OCI-LY1 (cell line): ENCODE measurements at regions not wholly inside any gene's neighbourhood (a gene's known extent, or its start where the extent isn't known, plus 50 kb on each side); places are given as distances from the start of the nearest gene placed in this dataset.

ENCODE experiments used
- H2AFZ ChIP-seq: fragments of 200-600 bp; sonication (generic), shearing (Covaris generic); 2 replicates; pipeline ENCODE4 v1.6.0; 2014; ENCODE audit warnings: antibody characterized with exemption, mild to moderate bottlenecking, low read length
- H3F3A ChIP-seq: fragments of 200-600 bp; sonication (generic), shearing (Covaris generic); 2 replicates; pipeline ENCODE4 v1.6.0; 2014; ENCODE audit warnings: mild to moderate bottlenecking, antibody characterized with exemption, low read length, moderate library complexity; ENCODE audit not compliant: insufficient read depth
- H3K27ac ChIP-seq: fragments of 200-600 bp; sonication (generic); 2 replicates; pipeline ENCODE4 v1.5.1; 2014; ENCODE audit warnings: low read length, mixed run types, mild to moderate bottlenecking, low read depth; ENCODE audit not compliant: poor library complexity, severe bottlenecking
- H3K27me3 ChIP-seq: fragments of 200-600 bp; sonication (generic); 2 replicates; pipeline ENCODE4 v1.6.0; 2014; ENCODE audit warnings: antibody characterized with exemption, mild to moderate bottlenecking, low read length, moderate library complexity; ENCODE audit not compliant: insufficient read depth
- H3K36me3 ChIP-seq: fragments of 200-600 bp; sonication (generic); 2 replicates; pipeline ENCODE4 v1.6.1; 2014; ENCODE audit warnings: mild to moderate bottlenecking, antibody characterized with exemption, low read length, moderate library complexity, mixed read lengths; ENCODE audit not compliant: insufficient read depth
- H3K4me1 ChIP-seq: fragments of 200-600 bp; sonication (generic); 2 replicates; pipeline ENCODE4 v1.5.1; 2014; ENCODE audit warnings: mild to moderate bottlenecking, low read length, moderate library complexity; ENCODE audit not compliant: insufficient read depth, severe bottlenecking
- H3K4me2 ChIP-seq: fragments of 200-600 bp; sonication (generic), shearing (Covaris generic); 2 replicates; pipeline ENCODE4 v1.6.1; 2014; ENCODE audit warnings: low read length
- H3K4me3 ChIP-seq: fragments of 200-600 bp; sonication (generic); 2 replicates; pipeline ENCODE4 v1.5.1; 2014; ENCODE audit warnings: low read length, low read depth, mild to moderate bottlenecking, mixed read lengths; ENCODE audit not compliant: poor library complexity, severe bottlenecking
- H3K79me2 ChIP-seq: fragments of 200-600 bp; shearing (Covaris generic); 2 replicates; pipeline ENCODE4 v1.6.1; 2016; ENCODE audit warnings: mixed run types, low read length, mixed read lengths; ENCODE audit not compliant: insufficient read depth
- H3K9ac ChIP-seq: fragments of 200-600 bp; sonication (generic), shearing (Covaris generic); 2 replicates; pipeline ENCODE4 v1.6.1; 2014; ENCODE audit warnings: mild to moderate bottlenecking, low read length, mixed read lengths
- H3K9me2 ChIP-seq: fragments of 200-600 bp; sonication (generic), shearing (Covaris generic); 2 replicates; pipeline ENCODE4 v1.6.1; 2014; ENCODE audit warnings: low read depth, mild to moderate bottlenecking, low read length, mixed read lengths
- H3K9me3 ChIP-seq: fragments of 200-600 bp; shearing (Covaris generic); 2 replicates; pipeline ENCODE4 v1.6.1; 2014; ENCODE audit warnings: low read length, mixed read lengths
- H4K20me1 ChIP-seq: fragments of 200-600 bp; sonication (generic), shearing (Covaris generic); 2 replicates; pipeline ENCODE4 v1.6.0; 2016; ENCODE audit warnings: mild to moderate bottlenecking, low read length; ENCODE audit not compliant: insufficient read depth
- CTCF ChIP-seq: fragments of 200-600 bp; sonication (generic), shearing (Covaris generic); IDR thresholded peaks from 2 replicates; pipeline ENCODE4 v1.5.1; 2017; ENCODE audit warnings: mild to moderate bottlenecking, antibody characterized with exemption, low read length, moderate library complexity, mixed read lengths
- EZH2 ChIP-seq: fragments of 200-600 bp; sonication (generic), shearing (Covaris generic); IDR thresholded peaks from 2 replicates; pipeline ENCODE4 v1.8.0; 2017; ENCODE audit warnings: borderline replicate concordance, mixed run types, mild to moderate bottlenecking, antibody characterized with exemption, low read length, moderate library complexity, mixed read lengths

- H3K4me2 ChIP-seq, result peak overlapping the region; percentile 50
Observed at GRCh38 chr2:12127638-12128037, 381.2 kb downstream of the LPIN1 start.

GRCh38 chr2:12131975-12132374 is 385.5 kb downstream of the LPIN1 start:
- no peaks in the 10 kb centered on the region for H4K20me1 ChIP-seq
- peak overlapping the region; percentile 51 for H3K27ac ChIP-seq
- H3K9me2 ChIP-seq, result no peaks in the 10 kb centered on the region
- H3K9me3 ChIP-seq, result no peaks in the 10 kb centered on the region
- H3K4me1 ChIP-seq, result peaks cover 50% of the 10 kb centered on the region
- no peaks in the 10 kb centered on the region for H3K27me3 ChIP-seq
- no peaks in the 10 kb centered on the region for H3K36me3 ChIP-seq
- no peaks in the 10 kb centered on the region for H3F3A ChIP-seq
- no peak overlapping the region for H3K4me3 ChIP-seq
- no peaks in the 10 kb centered on the region for H3K79me2 ChIP-seq
- no peak overlapping the region for H3K4me2 ChIP-seq
- TF ChIP-seq EZH2 (no peak), CTCF (no peak)
- no peak overlapping the region for H2AFZ ChIP-seq
- H3K9ac ChIP-seq, result no peak overlapping the region

More at GRCh38 chr2:12127638-12128037, 381.2 kb downstream of the LPIN1 start:
- no peaks in the 10 kb centered on the region for H3F3A ChIP-seq
- H4K20me1 ChIP-seq, result no peaks in the 10 kb centered on the region
- peak overlapping the region; percentile 30 for H3K4me3 ChIP-seq
- peak overlapping the region; percentile 93 for H3K27ac ChIP-seq
- H3K9me3 ChIP-seq, result no peaks in the 10 kb centered on the region
- H3K9ac ChIP-seq, result peak overlapping the region; percentile 56
- no peaks in the 10 kb centered on the region for H3K36me3 ChIP-seq
- H3K9me2 ChIP-seq, result no peaks in the 10 kb centered on the region
- no peaks in the 10 kb centered on the region for H3K27me3 ChIP-seq
- H2AFZ ChIP-seq, result no peak overlapping the region
- H3K79me2 ChIP-seq, result no peaks in the 10 kb centered on the region
- H3K4me1 ChIP-seq, result peaks cover 71% of the 10 kb centered on the region
- TF ChIP-seq CTCF, result no peak
- TF ChIP-seq EZH2, result no peak

- H3K4me3 ChIP-seq, result no peak overlapping the region
- H3K9ac ChIP-seq, result no peak overlapping the region
- H3K4me1 ChIP-seq, result no peaks in the 10 kb centered on the region
- no peaks in the 10 kb centered on the region for H3K27me3 ChIP-seq
- no peak overlapping the region for H3K27ac ChIP-seq
- no peaks in the 10 kb centered on the region for H3K9me3 ChIP-seq
- H3K4me2 ChIP-seq, result no peak overlapping the region
- H2AFZ ChIP-seq, result no peak overlapping the region
- H3K79me2 ChIP-seq, result no peaks in the 10 kb centered on the region
- H3F3A ChIP-seq, result no peaks in the 10 kb centered on the region
- H3K36me3 ChIP-seq, result no peaks in the 10 kb centered on the region
- TF ChIP-seq EZH2, result no peak
- peak; percentile 12; the same call in 1 of the 2 replicates for TF ChIP-seq CTCF
- H3K9me2 ChIP-seq, result no peaks in the 10 kb centered on the region
- no peaks in the 10 kb centered on the region for H4K20me1 ChIP-seq
Observed at GRCh38 chr2:12141618-12142258, 395.3 kb downstream of the LPIN1 start.
